H1 (cell line): ENCODE measurements at regions not wholly inside any gene's neighbourhood (a gene's known extent, or its start where the extent isn't known, plus 50 kb on each side); places are given as distances from the start of the nearest gene placed in this dataset.

Source experiments
- CBX8 ChIP-seq: fragments of 300-800, 300-1000 bp; sonication (generic); IDR thresholded peaks from 2 replicates; pipeline ENCODE4 v1.7.1; 2016; ENCODE audit warnings: low read depth, low read length, borderline replicate concordance
- CHD7 ChIP-seq: fragments of 300-600 bp; sonication (generic); IDR thresholded peaks from 2 replicates; pipeline ENCODE4 v1.7.1; 2012; ENCODE audit warnings: low read length, moderate library complexity, mild to moderate bottlenecking, inconsistent platforms; ENCODE audit not compliant: insufficient replicate concordance
- JUN ChIP-seq: IDR thresholded peaks from 2 replicates; pipeline ENCODE4 v1.6.1; 2011; ENCODE audit warnings: low read depth, mild to moderate bottlenecking, improper control_type of control experiment, low read length
- RBBP5 ChIP-seq: IDR thresholded peaks from 2 replicates; pipeline ENCODE4 v1.7.1; 2012; ENCODE audit warnings: low read depth, mild to moderate bottlenecking, inconsistent platforms, low read length, moderate library complexity, borderline replicate concordance
- RNF2 ChIP-seq: fragments of 200-900, 300-1000 bp; sonication (generic); IDR thresholded peaks from 2 replicates; pipeline ENCODE4 v1.7.1; 2016; ENCODE audit warnings: borderline replicate concordance, low read depth, mild to moderate bottlenecking, antibody characterized with exemption, low read length; ENCODE audit not compliant: poor library complexity, severe bottlenecking; ENCODE audit errors: missing control alignments
- SRF ChIP-seq: IDR thresholded peaks from 2 replicates; pipeline ENCODE4 v1.6.1; 2011; ENCODE audit warnings: mild to moderate bottlenecking, low read depth, low read length, moderate library complexity
- YY1 ChIP-seq: IDR thresholded peaks from 2 replicates; pipeline ENCODE4 v1.6.1; 2011; ENCODE audit warnings: low read depth, mild to moderate bottlenecking, low read length

- no peak for TF ChIP-seq CHD7
- TF ChIP-seq RNF2 = no peak
- no peak for TF ChIP-seq RBBP5
- no peak for TF ChIP-seq JUN
- TF ChIP-seq CBX8 = no peak
- TF ChIP-seq SRF = no peak
- TF ChIP-seq YY1 = no peak
Observed at GRCh38 chr10:53724581-53724980, 952.0 kb upstream of the MBL2 start (continued).
